Gastroesophageal sphincter (tissue), 4 donors: ENCODE measurements at regions not wholly inside any gene's neighbourhood (a gene's known extent, or its start where the extent isn't known, plus 50 kb on each side); places are given as distances from the start of the nearest gene placed in this dataset.

Experiments
- ATAC-seq: fragments of 150-250 bp; one replicate; pipeline ENCODE4 v1.9.1; 2016; ENCODE audit warnings: mild to moderate bottlenecking, moderate library complexity
- H3K27ac ChIP-seq, 4 donors: fragments of 200-600 bp; sonication (generic) in 3 of 4; 1 replicate in 3 of 4; 2 replicates in 1 of 4; pipeline ENCODE4 v1.5.1; 2016 to 2019
- H3K27me3 ChIP-seq: fragments of 200-600 bp; sonication (generic); one replicate; pipeline ENCODE4 v1.5.1; 2019
- H3K36me3 ChIP-seq, 2 donors: fragments of 200-600 bp; sonication (generic); one replicate each; pipeline ENCODE4 v1.5.1; 2019; ENCODE audit warnings: control low read depth in 1 of 2
- H3K4me1 ChIP-seq, 3 donors: fragments of 200-600 bp; sonication (generic); 1 replicate in 2 of 3; 2 replicates in 1 of 3; pipeline ENCODE4 v1.5.1; 2016 to 2019; ENCODE audit warnings: control low read depth in 2 of 3
- H3K4me3 ChIP-seq, 2 donors: fragments of 200-600 bp; sonication (generic); one replicate each; pipeline ENCODE4 v1.5.1; 2019; ENCODE audit warnings: mild to moderate bottlenecking in 1 of 2, moderate library complexity in 1 of 2
- H3K9me3 ChIP-seq, 3 donors: fragments of 200-600 bp; sonication (generic); one replicate each; pipeline ENCODE4 v1.5.1; 2017 to 2019; ENCODE audit warnings: control low read depth in 2 of 3
- CTCF ChIP-seq, 4 experiments: fragments of 200-600 bp in 2 of 4; fragments of 450-650 bp in 2 of 4; sonication (generic) in 1 of 4; IDR thresholded peaks; one replicate each; pipeline ENCODE4 v1.5.1; 2017 to 2019; ENCODE audit warnings: antibody characterized with exemption in 4 of 4, mild to moderate bottlenecking in 2 of 4, moderate library complexity in 2 of 4
- EP300 ChIP-seq: sonication (generic); formaldehyde crosslinking; IDR thresholded peaks from one replicate; pipeline ENCODE4 v1.6.1; 2017; ENCODE audit warnings: antibody characterized with exemption, mild to moderate bottlenecking
- POLR2A ChIP-seq, 2 donors: fragments of 450-650 bp; IDR thresholded peaks; one replicate each; pipeline ENCODE4 v1.6.1; 2017; ENCODE audit warnings: antibody characterized with exemption in 2 of 2, mild to moderate bottlenecking in 2 of 2, moderate library complexity in 1 of 2
- POLR2AphosphoS5 ChIP-seq: sonication (generic); formaldehyde crosslinking; IDR thresholded peaks from one replicate; pipeline ENCODE4 v1.6.1; 2017; ENCODE audit warnings: antibody characterized with exemption
- WGBS, 2 donors: methylation state at CpG; one replicate each; pipeline ENCODE4 v1.1.5; 2018; ENCODE audit warnings: low coverage in 1 of 2; 5-methylcytosine and 5-hydroxymethylcytosine counted together

- Histone ChIP-seq H3K27me3 (no peaks in the 10 kb centered on the region), H3K9me3 (no peaks in the 10 kb centered on the region), H3K4me3 (no peak overlapping the region), H3K27ac (no peak overlapping the region), H3K4me1 (no peaks in the 10 kb centered on the region), H3K36me3 (no peaks in the 10 kb centered on the region)
- ATAC-seq: no peak
- 35 to 67% methylated on average over 3 to 5 of the region's 10 CpGs for WGBS, 2 donors
- no peak for TF ChIP-seq EP300
- TF ChIP-seq CTCF (IDR thresholded peaks at IDR 0.05): no peak
- no peak for TF ChIP-seq POLR2AphosphoS5
- TF ChIP-seq POLR2A (IDR thresholded peaks at IDR 0.05): no peak
These were observed 827.8 kb downstream of the SH3BGRL start for GRCh38 chrX:82029571-82030218.

DNA sequence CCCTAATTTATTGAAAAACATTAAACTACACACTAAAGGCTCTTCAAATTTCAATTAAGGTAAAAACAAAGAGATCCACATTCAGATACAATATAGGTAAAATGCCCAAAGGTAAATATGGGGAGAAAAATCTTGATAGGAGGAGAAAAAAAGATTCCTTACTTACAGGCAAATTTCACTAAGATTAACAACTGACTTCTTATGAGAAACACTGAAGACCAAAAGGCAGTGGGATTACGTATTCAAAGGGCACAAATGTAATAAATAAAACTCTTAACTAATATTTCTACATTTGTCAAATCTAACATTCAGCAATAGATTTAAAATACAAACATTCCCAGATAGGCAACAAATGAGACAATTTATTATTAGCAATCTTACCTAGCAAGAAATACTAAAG lies 829.3 kb downstream of the SH3BGRL start:
- H3K4me1 ChIP-seq: no peaks in the 10 kb centered on the region
- ATAC-seq: no peak
- no peaks in the 10 kb centered on the region for H3K27me3 ChIP-seq
- TF ChIP-seq CTCF (IDR thresholded peaks at IDR 0.05): no peak
- H3K36me3 ChIP-seq: no peaks in the 10 kb centered on the region
- no peak overlapping the region for H3K4me3 ChIP-seq
- 75 to 100% methylated on average over 1 of the region's 1 CpG for WGBS, 2 donors
- no peaks in the 10 kb centered on the region for H3K9me3 ChIP-seq
- H3K27ac ChIP-seq: no peak overlapping the region

- Histone ChIP-seq H3K27ac (no peak overlapping the region), H3K4me3 (no peak overlapping the region), H3K9me3 (no peaks in the 10 kb centered on the region), H3K4me1 (no peaks in the 10 kb centered on the region), H3K36me3 (no peaks in the 10 kb centered on the region), H3K27me3 (no peaks in the 10 kb centered on the region)
- ATAC-seq: no peak
- TF ChIP-seq POLR2AphosphoS5: no peak
- no peak for TF ChIP-seq EP300
- TF ChIP-seq POLR2A (IDR thresholded peaks at IDR 0.05): no peak
- no peak for TF ChIP-seq CTCF (IDR thresholded peaks at IDR 0.05)
- 56 to 83% methylated on average over 2 to 3 of the region's 3 CpGs for WGBS, 2 donors
These were observed 836.9 kb downstream of the SH3BGRL start for GRCh38 chrX:82038793-82039192.

- H3K4me1 ChIP-seq: no peaks in the 10 kb centered on the region
- no peaks in the 10 kb centered on the region for H3K9me3 ChIP-seq
- no peak overlapping the region for H3K4me3 ChIP-seq
- WGBS, 2 donors: 72 to 76% methylated on average over 3 of the region's 3 CpGs
- no peaks in the 10 kb centered on the region for H3K36me3 ChIP-seq
- no peaks in the 10 kb centered on the region for H3K27me3 ChIP-seq
- H3K27ac ChIP-seq: no peak overlapping the region
- TF ChIP-seq POLR2AphosphoS5: no peak
- no peak for TF ChIP-seq CTCF (IDR thresholded peaks at IDR 0.05)
- no peak for TF ChIP-seq EP300
- no peak for TF ChIP-seq POLR2A (IDR thresholded peaks at IDR 0.05)
- ATAC-seq: no peak
These were observed 839.1 kb downstream of the SH3BGRL start for GRCh38 chrX:82041034-82041433.

DNA sequence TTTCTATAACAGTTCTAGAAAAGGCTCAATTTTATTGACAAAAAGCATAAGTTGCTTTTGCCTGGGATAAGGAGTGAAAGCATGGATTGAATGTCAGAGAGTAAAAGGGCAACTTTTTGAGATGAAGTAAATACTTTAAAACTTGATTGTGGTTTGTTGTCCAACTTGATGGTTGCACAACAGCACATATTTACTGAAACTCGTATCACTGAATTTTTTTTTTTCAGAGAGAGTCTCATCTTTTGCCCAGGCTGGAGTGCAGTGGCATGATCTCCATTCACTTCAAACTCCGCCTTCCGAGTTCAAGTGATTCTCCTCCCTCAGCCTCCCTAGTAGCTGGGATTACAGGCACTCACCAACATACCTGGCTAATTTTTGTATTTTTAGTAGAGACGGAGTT lies 856.8 kb downstream of the SH3BGRL start:
- 84 to 86% methylated on average over 3 to 4 of the region's 4 CpGs for WGBS, 2 donors
- no peak for ATAC-seq
- H3K27ac ChIP-seq: no peak overlapping the region
- no peak overlapping the region for H3K4me3 ChIP-seq
- H3K36me3 ChIP-seq: no peaks in the 10 kb centered on the region
- H3K4me1 ChIP-seq: no peaks in the 10 kb centered on the region
- H3K27me3 ChIP-seq: no peaks in the 10 kb centered on the region
- H3K9me3 ChIP-seq: no peaks in the 10 kb centered on the region
- TF ChIP-seq POLR2A (IDR thresholded peaks at IDR 0.05) (no peak), POLR2AphosphoS5 (no peak), EP300 (no peak), CTCF (IDR thresholded peaks at IDR 0.05) (no peak)
